ENCODE measurements at regions not wholly inside any gene's neighbourhood (a gene's known extent, or its start where the extent isn't known, plus 50 kb on each side); places are given as distances from the start of the nearest gene placed in this dataset.

DNA sequence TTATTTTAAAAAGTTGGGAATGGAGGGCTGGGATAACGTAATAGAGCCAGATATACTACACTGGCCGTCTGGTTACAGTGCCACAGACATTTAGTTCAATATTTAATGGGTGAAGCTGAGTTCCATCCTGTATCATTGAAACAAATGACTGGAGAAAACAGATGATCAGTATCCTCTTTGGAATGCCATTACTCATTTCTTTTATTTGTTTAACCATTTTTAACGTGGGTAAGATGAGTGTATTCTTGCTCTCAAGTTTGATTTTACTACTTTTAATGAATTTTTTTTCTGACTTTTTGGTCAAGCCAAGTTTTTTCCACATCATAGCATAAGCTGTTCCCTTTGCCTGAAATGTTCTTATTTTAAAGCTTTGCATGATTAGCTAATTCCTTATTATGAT lies 53.9 kb upstream of the GRM7 start:
- no peak for TF ChIP-seq POLR2A (IDR thresholded peaks at IDR 0.05)
- TF ChIP-seq, protein P1, sequence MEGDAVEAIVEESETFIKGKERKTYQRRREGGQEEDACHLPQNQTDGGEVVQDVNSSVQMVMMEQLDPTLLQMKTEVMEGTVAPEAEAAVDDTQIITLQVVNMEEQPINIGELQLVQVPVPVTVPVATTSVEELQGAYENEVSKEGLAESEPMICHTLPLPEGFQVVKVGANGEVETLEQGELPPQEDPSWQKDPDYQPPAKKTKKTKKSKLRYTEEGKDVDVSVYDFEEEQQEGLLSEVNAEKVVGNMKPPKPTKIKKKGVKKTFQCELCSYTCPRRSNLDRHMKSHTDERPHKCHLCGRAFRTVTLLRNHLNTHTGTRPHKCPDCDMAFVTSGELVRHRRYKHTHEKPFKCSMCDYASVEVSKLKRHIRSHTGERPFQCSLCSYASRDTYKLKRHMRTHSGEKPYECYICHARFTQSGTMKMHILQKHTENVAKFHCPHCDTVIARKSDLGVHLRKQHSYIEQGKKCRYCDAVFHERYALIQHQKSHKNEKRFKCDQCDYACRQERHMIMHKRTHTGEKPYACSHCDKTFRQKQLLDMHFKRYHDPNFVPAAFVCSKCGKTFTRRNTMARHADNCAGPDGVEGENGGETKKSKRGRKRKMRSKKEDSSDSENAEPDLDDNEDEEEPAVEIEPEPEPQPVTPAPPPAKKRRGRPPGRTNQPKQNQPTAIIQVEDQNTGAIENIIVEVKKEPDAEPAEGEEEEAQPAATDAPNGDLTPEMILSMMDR (IDR thresholded peaks at IDR 0.05) = no peak
